A549 (cell line): ENCODE measurements at regions not wholly inside any gene's neighbourhood (a gene's known extent, or its start where the extent isn't known, plus 50 kb on each side); places are given as distances from the start of the nearest gene placed in this dataset.

ENCODE experiments used
- ATAC-seq, 2 experiments: fragments of 200-7000 bp in 1 of 2; fragments of >200 bp in 1 of 2; cut with Nextera tagmentation in 1 of 2; cut with Tn5 transposase in 1 of 2; 3 replicates each; pipeline versions ENCODE4 v1.8.0 to v1.9.1; 2018 to 2020; ENCODE audit warnings: mild to moderate bottlenecking in 1 of 2, moderate library complexity in 1 of 2
- CTCF ChIA-PET: fragments of 300-600 bp; sonication (Branson Sonifier 250); formaldehyde crosslinking; extraction: SDS; loops from one replicate; lab custom pipeline; 2021; ENCODE audit warnings: antibody characterized with exemption, inconsistent platforms; lab: Yijun Ruan, JAX
- POLR2A ChIA-PET: fragments of 350-600 bp; formaldehyde crosslinking; extraction: SDS; loops from one replicate; lab custom pipeline; 2021; ENCODE audit warnings: antibody characterized with exemption, inconsistent platforms; lab: Yijun Ruan, JAX
- DNase-seq, 2 experiments: peaks; one replicate each; pipeline versions ENCODE4 v3.0.0 to v3.0.0-alpha.2; 2011 to 2016; ENCODE audit warnings: low read depth in 1 of 2, low spot score in 1 of 2
- FAIRE-seq: peaks from 2 replicates; lab custom pipeline; 2011; peaks lifted over from hg19 to GRCh38; lab: Jason Lieb, UNC
- H3K27ac ChIP-seq, 2 experiments: fragments of >200 bp; sonication (Bioruptor Twin); formaldehyde crosslinking; 3 replicates each; pipeline ENCODE4 v1.5.1; 2016 to 2017
- H3K4me1 ChIP-seq: fragments of >200 bp; sonication (Bioruptor Twin); formaldehyde crosslinking; 3 replicates; pipeline ENCODE4 v1.6.1; 2016
- H3K4me2 ChIP-seq: fragments of >200 bp; sonication (Bioruptor Twin); formaldehyde crosslinking; 3 replicates; pipeline ENCODE4 v1.6.1; 2016
- H3K4me3 ChIP-seq: fragments of >200 bp; sonication (Bioruptor Twin); formaldehyde crosslinking; 3 replicates; pipeline ENCODE4 v1.5.1; 2016
- H3K9me3 ChIP-seq: fragments of >200 bp; sonication (Bioruptor Twin); formaldehyde crosslinking; 3 replicates; pipeline ENCODE4 v1.6.1; 2016
- CBX2 ChIP-seq: fragments of 200-600 bp; sonication (generic); IDR thresholded peaks from 2 replicates; pipeline ENCODE4 v1.6.1; 2016; ENCODE audit warnings: low read depth, mild to moderate bottlenecking, borderline replicate concordance
- CBX8 ChIP-seq: fragments of 200-600 bp; sonication (generic); IDR thresholded peaks from 2 replicates; pipeline ENCODE4 v1.6.1; 2016
- CTCF ChIP-seq: fragments of >200 bp; sonication (Bioruptor Twin); formaldehyde crosslinking; IDR thresholded peaks from 3 replicates; pipeline ENCODE4 v1.5.1; 2016
- ESRRA ChIP-seq: fragments of 150-350 bp; IDR thresholded peaks from 2 replicates; pipeline ENCODE4 v1.6.1; 2014; ENCODE audit warnings: mild to moderate bottlenecking, low read length, borderline replicate concordance
- FOSB ChIP-seq: fragments of 250-450 bp; sonication (Bioruptor Pico); IDR thresholded peaks from 2 replicates; pipeline ENCODE4 v1.5.0; 2020; ENCODE audit warnings: mild to moderate bottlenecking, moderate library complexity
- FOSL2 ChIP-seq, 2 experiments: fragments of 450-650 bp in 1 of 2; fragments of >200 bp in 1 of 2; sonication (Bioruptor Twin) in 1 of 2; formaldehyde crosslinking; IDR thresholded peaks; 2 replicates each; pipeline versions ENCODE4 v1.5.0 to v1.6.1; 2016 to 2020; ENCODE audit warnings: mild to moderate bottlenecking in 1 of 2, moderate library complexity in 1 of 2
- GATA3 ChIP-seq: IDR thresholded peaks from 2 replicates; pipeline ENCODE4 v1.6.1; 2012; ENCODE audit warnings: borderline replicate concordance
- HMGXB4 ChIP-seq: fragments of 250-450 bp; sonication (Bioruptor Pico); IDR thresholded peaks from 2 replicates; pipeline ENCODE4 v1.5.0; 2021; ENCODE audit warnings: mild to moderate bottlenecking, moderate library complexity, borderline replicate concordance
- HOXB13 ChIP-seq: fragments of 250-450 bp; sonication (Bioruptor Pico); IDR thresholded peaks from 2 replicates; pipeline ENCODE4 v1.5.0; 2020; ENCODE audit warnings: low read depth, mild to moderate bottlenecking, moderate library complexity
- HOXB5 ChIP-seq: fragments of 250-450 bp; sonication (Bioruptor Pico); IDR thresholded peaks from 2 replicates; pipeline ENCODE4 v1.5.0; 2020; ENCODE audit warnings: mild to moderate bottlenecking, moderate library complexity
- JUN ChIP-seq, 2 experiments: fragments of >200 bp; sonication (Bioruptor Twin); formaldehyde crosslinking; IDR thresholded peaks; 2 replicates in 1 of 2; 3 replicates in 1 of 2; pipeline ENCODE4 v1.6.1; 2016 to 2017
- JUNB ChIP-seq: fragments of >200 bp; sonication (Bioruptor Twin); formaldehyde crosslinking; IDR thresholded peaks from 2 replicates; pipeline ENCODE4 v1.6.1; 2016
- KDM5A ChIP-seq: fragments of 200-600 bp; sonication (generic); IDR thresholded peaks from 2 replicates; pipeline ENCODE4 v1.6.1; 2016; ENCODE audit warnings: antibody characterized with exemption, mild to moderate bottlenecking
- MYC ChIP-seq: IDR thresholded peaks from 2 replicates; pipeline ENCODE4 v1.6.1; 2012; ENCODE audit warnings: mild to moderate bottlenecking, inconsistent platforms, low read length, improper control_type of control experiment, borderline replicate concordance
- NFE2L2 ChIP-seq: fragments of 150-350 bp; conservative IDR thresholded peaks from 2 replicates; pipeline ENCODE4 v1.6.1; 2014; ENCODE audit warnings: low read length
- NPAS2 ChIP-seq: fragments of 250-450 bp; sonication (Bioruptor Pico); IDR thresholded peaks from 2 replicates; pipeline ENCODE4 v1.8.0; 2022; ENCODE audit warnings: mild to moderate bottlenecking, moderate library complexity, borderline replicate concordance
- NR3C1 ChIP-seq: fragments of >200 bp; sonication (Bioruptor Twin); formaldehyde crosslinking; IDR thresholded peaks from 3 replicates; pipeline ENCODE4 v1.6.1; 2017
- PHF8 ChIP-seq: fragments of 200-600 bp; sonication (generic); IDR thresholded peaks from 2 replicates; pipeline ENCODE4 v1.6.1; 2016; ENCODE audit warnings: low read depth, mild to moderate bottlenecking, antibody characterized with exemption, moderate library complexity, borderline replicate concordance
- POLR2AphosphoS2 ChIP-seq: conservative IDR thresholded peaks from 2 replicates; pipeline ENCODE4 v1.6.1; 2012; ENCODE audit warnings: low read length, improper control_type of control experiment, inconsistent platforms
- RAD21 ChIP-seq, 2 experiments: fragments of >200 bp in 1 of 2; sonication (Bioruptor Twin) in 1 of 2; formaldehyde crosslinking in 1 of 2; IDR thresholded peaks in 1 of 2; conservative IDR thresholded peaks in 1 of 2; 2 replicates in 1 of 2; 3 replicates in 1 of 2; pipeline ENCODE4 v1.6.1; 2012 to 2018; ENCODE audit warnings: inconsistent platforms in 1 of 2
- RARB ChIP-seq: fragments of 250-450 bp; sonication (Bioruptor Pico); IDR thresholded peaks from 2 replicates; pipeline ENCODE4 v1.8.0; 2021; ENCODE audit warnings: mild to moderate bottlenecking, moderate library complexity
- RCOR1 ChIP-seq: fragments of 150-350 bp; IDR thresholded peaks from 2 replicates; pipeline ENCODE4 v1.6.1; 2014; ENCODE audit warnings: antibody characterized with exemption, low read length, low read depth
- RFX5 ChIP-seq: fragments of 450-650 bp; IDR thresholded peaks from 2 replicates; pipeline ENCODE4 v1.7.1; 2014; ENCODE audit warnings: antibody characterized with exemption, mild to moderate bottlenecking, moderate library complexity
- SMC3 ChIP-seq: fragments of >200 bp; sonication (Bioruptor Twin); formaldehyde crosslinking; IDR thresholded peaks from 3 replicates; pipeline ENCODE4 v1.6.1; 2018; ENCODE audit warnings: inconsistent platforms
- SREBF2 ChIP-seq: fragments of 450-650 bp; IDR thresholded peaks from 2 replicates; pipeline ENCODE4 v1.6.1; 2014; ENCODE audit warnings: mild to moderate bottlenecking, moderate library complexity
- TFCP2L1 ChIP-seq: fragments of 250-450 bp; sonication (Bioruptor Pico); IDR thresholded peaks from 2 replicates; pipeline ENCODE4 v1.5.0; 2021; ENCODE audit warnings: mild to moderate bottlenecking
- ZFP36 ChIP-seq: fragments of 450-650 bp; IDR thresholded peaks from 2 replicates; pipeline ENCODE4 v1.6.1; 2014; ENCODE audit warnings: borderline replicate concordance; ENCODE audit not compliant: partially characterized antibody
- ZNF302 ChIP-seq: fragments of 250-450 bp; sonication (Bioruptor Pico); IDR thresholded peaks from 2 replicates; pipeline ENCODE4 v1.9.0; 2021; ENCODE audit warnings: inconsistent platforms, mild to moderate bottlenecking, moderate library complexity
- ZSCAN20 ChIP-seq: fragments of 250-450 bp; sonication (Bioruptor Pico); IDR thresholded peaks from 2 replicates; pipeline ENCODE4 v1.8.0; 2022; ENCODE audit warnings: mild to moderate bottlenecking, moderate library complexity
- WGBS: methylation state at CpG from one replicate; pipeline ENCODE4 v1.1.6; 2017; ENCODE audit errors: missing lambda C conversion rate; 5-methylcytosine and 5-hydroxymethylcytosine counted together
- TF ChIP-seq, protein P1 (sequence below): IDR thresholded peaks from 2 replicates; pipeline ENCODE4 v1.6.1; 2012
- TF ChIP-seq, protein P2 (sequence below): fragments of 150-350 bp; IDR thresholded peaks from 2 replicates; pipeline ENCODE4 v1.6.1; 2014; ENCODE audit warnings: low read depth, mild to moderate bottlenecking, low read length

DNA sequence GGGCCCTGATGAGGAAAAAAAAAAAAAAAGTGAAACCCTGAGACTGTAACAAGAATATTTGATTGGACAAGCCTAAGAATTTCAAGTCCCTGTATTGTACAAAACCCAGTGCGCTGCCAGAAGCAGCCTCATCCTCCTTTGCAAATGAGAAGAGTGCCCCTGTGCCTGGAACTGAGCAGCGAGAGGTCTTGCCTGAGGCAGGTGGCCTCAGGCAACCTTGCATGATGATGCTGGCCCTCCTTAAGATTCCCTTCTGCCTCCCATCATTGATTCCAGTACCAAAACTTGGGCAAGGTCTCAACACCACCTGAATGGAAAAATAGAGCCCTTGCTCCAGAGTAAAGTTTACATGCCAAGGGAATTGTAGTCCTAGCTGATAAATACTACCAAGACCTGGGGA, 129.6 kb upstream of the RAB4A start (continued):
- TF ChIP-seq, protein P1, sequence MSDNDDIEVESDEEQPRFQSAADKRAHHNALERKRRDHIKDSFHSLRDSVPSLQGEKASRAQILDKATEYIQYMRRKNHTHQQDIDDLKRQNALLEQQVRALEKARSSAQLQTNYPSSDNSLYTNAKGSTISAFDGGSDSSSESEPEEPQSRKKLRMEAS, result no peak
- no peak for TF ChIP-seq JUN (IDR thresholded peaks at IDR 0.05)
- TF ChIP-seq JUNB, result no peak
- TF ChIP-seq CBX8, result no peak
- no peak for TF ChIP-seq RCOR1
- TF ChIP-seq NR3C1, result no peak
- TF ChIP-seq, protein P2, sequence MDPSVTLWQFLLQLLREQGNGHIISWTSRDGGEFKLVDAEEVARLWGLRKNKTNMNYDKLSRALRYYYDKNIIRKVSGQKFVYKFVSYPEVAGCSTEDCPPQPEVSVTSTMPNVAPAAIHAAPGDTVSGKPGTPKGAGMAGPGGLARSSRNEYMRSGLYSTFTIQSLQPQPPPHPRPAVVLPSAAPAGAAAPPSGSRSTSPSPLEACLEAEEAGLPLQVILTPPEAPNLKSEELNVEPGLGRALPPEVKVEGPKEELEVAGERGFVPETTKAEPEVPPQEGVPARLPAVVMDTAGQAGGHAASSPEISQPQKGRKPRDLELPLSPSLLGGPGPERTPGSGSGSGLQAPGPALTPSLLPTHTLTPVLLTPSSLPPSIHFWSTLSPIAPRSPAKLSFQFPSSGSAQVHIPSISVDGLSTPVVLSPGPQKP, result no peak

- H3K4me1 ChIP-seq, result no peaks in the 10 kb centered on the region
- WGBS, result 77% methylated on average over 5 of the region's 5 CpGs
- no peak for ATAC-seq
- FAIRE-seq, result no peak
- no peaks in the 10 kb centered on the region for H3K9me3 ChIP-seq
- POLR2A ChIA-PET, result no interaction called here
- H3K4me2 ChIP-seq, result no peak overlapping the region
- DNase-seq, result no peak
- H3K4me3 ChIP-seq, result no peak overlapping the region
- CTCF ChIA-PET, result no interaction called here
- TF ChIP-seq JUN (IDR thresholded peaks at IDR 0.05) (no peak), HMGXB4 (no peak), ZFP36 (no peak), HOXB13 (CRISPR knock-in tag) (no peak), HOXB5 (no peak), RAD21 (conservative IDR thresholded peaks at IDR 0.05 in 1 of 2, IDR thresholded peaks at IDR 0.05 in 1 of 2) (no peak), RARB (CRISPR knock-in tag) (no peak), RFX5 (no peak), ZNF302 (no peak)
- H3K27ac ChIP-seq, result no peak overlapping the region
Observed at GRCh38 chr1:229141689-229142377, 129.1 kb upstream of the RAB4A start.

- Histone ChIP-seq H3K9me3 (no peaks in the 10 kb centered on the region), H3K4me3 (no peak overlapping the region), H3K27ac (no peak overlapping the region), H3K4me2 (no peak overlapping the region), H3K4me1 (no peaks in the 10 kb centered on the region)
- ATAC-seq, result no peak
- no peak for FAIRE-seq
- no peak for DNase-seq
- WGBS, result 52% methylated on average over 2 of the region's 2 CpGs
- ChIA-PET CTCF (interaction anchor here (0.6 to 2.5 kb wide), 2 partner anchors 11 to 12 kb away, joined by 3 to 8 read pairs; no protein-coding TSS in a partner anchor), POLR2A (no interaction called here)
- no peak for TF ChIP-seq CBX2
- no peak for TF ChIP-seq PHF8
- TF ChIP-seq JUN (IDR thresholded peaks at IDR 0.05), result no peak
- TF ChIP-seq ESRRA, result no peak
- no peak for TF ChIP-seq SREBF2
- TF ChIP-seq KDM5A, result no peak
- TF ChIP-seq CTCF, result no peak
- TF ChIP-seq SMC3, result no peak
- TF ChIP-seq GATA3, result no peak
- TF ChIP-seq NFE2L2, result no peak
- TF ChIP-seq MYC, result no peak
- no peak for TF ChIP-seq TFCP2L1 (CRISPR knock-in tag)
- no peak for TF ChIP-seq ZSCAN20 (CRISPR knock-in tag)
- TF ChIP-seq FOSB (CRISPR knock-in tag), result no peak
- TF ChIP-seq NPAS2 (CRISPR knock-in tag), result no peak
- no peak for TF ChIP-seq POLR2AphosphoS2
- TF ChIP-seq FOSL2 (IDR thresholded peaks at IDR 0.05), result no peak
- no peak for TF ChIP-seq FOSL2 (CRISPR knock-in tag; IDR thresholded peaks at IDR 0.05)
- no peak for TF ChIP-seq HMGXB4
- TF ChIP-seq RCOR1, result no peak
Observed at GRCh38 chr1:229142471-229142870, 128.4 kb upstream of the RAB4A start.
